ENCODE measurements at regions not wholly inside any gene's neighbourhood (a gene's known extent, or its start where the extent isn't known, plus 50 kb on each side); places are given as distances from the start of the nearest gene placed in this dataset.

DNA sequence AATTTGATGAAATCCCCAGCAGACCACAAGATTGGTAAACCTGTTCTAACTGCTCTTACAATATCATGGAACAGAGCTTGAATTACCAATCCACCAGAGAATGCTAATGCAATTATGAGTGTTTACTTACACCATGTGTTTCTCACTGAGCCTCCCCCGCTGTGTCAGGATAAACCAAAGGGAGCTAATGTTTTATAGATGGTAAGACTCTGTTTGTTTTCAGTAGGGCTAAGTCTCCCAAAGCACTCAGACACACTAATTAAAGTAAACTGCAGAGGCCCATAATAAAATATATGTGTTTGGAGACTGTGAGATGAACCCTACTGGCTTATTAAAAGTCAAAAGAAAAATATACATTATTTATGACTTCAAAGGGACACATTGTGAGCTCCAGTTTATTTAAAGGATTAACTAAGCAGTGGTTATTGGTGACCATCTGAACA, 261.7 kb upstream of the FAM241A start:
- no peaks in the 10 kb centered on the region for H3K9me3 ChIP-seq
- no peak overlapping the region for H3K4me3 ChIP-seq
- H3K36me3 ChIP-seq: no peaks in the 10 kb centered on the region
- ATAC-seq: peak in 1 of 4 donors; percentile 35
- no peaks in the 10 kb centered on the region for H3K4me1 ChIP-seq
- 30 to 33% methylated on average over 1 of the region's 1 CpG for WGBS, 2 donors
- TF ChIP-seq, protein P1, sequence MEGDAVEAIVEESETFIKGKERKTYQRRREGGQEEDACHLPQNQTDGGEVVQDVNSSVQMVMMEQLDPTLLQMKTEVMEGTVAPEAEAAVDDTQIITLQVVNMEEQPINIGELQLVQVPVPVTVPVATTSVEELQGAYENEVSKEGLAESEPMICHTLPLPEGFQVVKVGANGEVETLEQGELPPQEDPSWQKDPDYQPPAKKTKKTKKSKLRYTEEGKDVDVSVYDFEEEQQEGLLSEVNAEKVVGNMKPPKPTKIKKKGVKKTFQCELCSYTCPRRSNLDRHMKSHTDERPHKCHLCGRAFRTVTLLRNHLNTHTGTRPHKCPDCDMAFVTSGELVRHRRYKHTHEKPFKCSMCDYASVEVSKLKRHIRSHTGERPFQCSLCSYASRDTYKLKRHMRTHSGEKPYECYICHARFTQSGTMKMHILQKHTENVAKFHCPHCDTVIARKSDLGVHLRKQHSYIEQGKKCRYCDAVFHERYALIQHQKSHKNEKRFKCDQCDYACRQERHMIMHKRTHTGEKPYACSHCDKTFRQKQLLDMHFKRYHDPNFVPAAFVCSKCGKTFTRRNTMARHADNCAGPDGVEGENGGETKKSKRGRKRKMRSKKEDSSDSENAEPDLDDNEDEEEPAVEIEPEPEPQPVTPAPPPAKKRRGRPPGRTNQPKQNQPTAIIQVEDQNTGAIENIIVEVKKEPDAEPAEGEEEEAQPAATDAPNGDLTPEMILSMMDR (IDR thresholded peaks at IDR 0.05): no peak
- peaks cover 0 to 3% (median 0%) of the 10 kb centered on the region in 4 donors for H3K27me3 ChIP-seq
- intact Hi-C loops (cut with DNase I): no loop called here
- no peak overlapping the region for H3K27ac ChIP-seq
- FAIRE-seq: no peak
- DNase-seq: no peak

DNA sequence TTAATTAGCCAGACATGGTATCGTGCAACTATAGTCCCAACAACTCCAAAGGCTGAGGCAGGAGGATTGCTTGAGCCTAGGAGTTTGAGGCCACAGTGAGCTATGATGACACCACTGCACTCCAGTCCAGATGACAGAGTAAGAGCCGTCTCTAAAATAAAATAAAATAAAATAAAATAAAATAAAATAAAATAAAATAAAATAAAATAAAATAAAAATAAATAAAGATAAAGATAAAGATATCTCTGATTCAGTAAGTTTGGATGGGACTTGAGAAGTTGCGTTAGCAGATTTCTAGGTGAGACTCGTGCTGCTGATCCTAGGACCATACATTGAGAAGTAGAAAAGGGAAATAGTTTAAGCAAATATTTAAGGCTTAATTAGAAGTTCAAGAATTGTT, 254.8 kb upstream of the FAM241A start:
- ATAC-seq (no peak), FAIRE-seq (no peak), DNase-seq (no peak)
- Histone ChIP-seq H3K9me3 (no peaks in the 10 kb centered on the region), H3K27me3 (no peaks in the 10 kb centered on the region), H3K27ac (no peak overlapping the region), H3K36me3 (no peaks in the 10 kb centered on the region), H3K4me3 (no peak overlapping the region), H3K4me1 (no peaks in the 10 kb centered on the region)
- intact Hi-C loops (cut with DNase I): no loop called here
- TF ChIP-seq, protein P1 (IDR thresholded peaks at IDR 0.05): no peak
- 75 to 84% methylated on average over 4 of the region's 4 CpGs for WGBS, 2 donors

DNA sequence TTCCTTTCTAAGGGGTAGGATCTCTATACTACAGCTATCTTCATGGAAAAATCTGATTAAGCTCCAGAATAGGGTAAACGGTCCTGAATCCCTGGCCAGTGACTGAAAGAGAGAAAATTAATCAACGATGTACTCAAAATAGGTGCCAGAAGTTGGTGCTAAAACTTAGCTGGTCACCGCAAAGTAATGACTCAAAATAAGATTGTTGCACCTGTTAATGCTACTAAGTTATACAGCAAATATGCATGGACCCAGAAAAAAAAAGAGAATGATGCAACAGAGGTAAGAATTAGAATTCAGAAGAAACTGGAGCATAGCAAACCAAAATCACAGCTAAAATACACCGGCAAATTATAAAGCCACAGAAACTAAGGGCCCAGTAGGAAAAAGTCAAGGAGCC, 239.7 kb upstream of the FAM241A start:
- Histone ChIP-seq H3K27me3 (no peaks in the 10 kb centered on the region), H3K27ac (no peak overlapping the region), H3K9me3 (no peaks in the 10 kb centered on the region), H3K36me3 (no peaks in the 10 kb centered on the region), H3K4me1 (no peaks in the 10 kb centered on the region), H3K4me3 (no peak overlapping the region)
- WGBS, 2 donors: 66 to 76% methylated on average over 4 of the region's 4 CpGs
- DNase-seq (no peak), FAIRE-seq (no peak), ATAC-seq (no peak)
- TF ChIP-seq, protein P1 (IDR thresholded peaks at IDR 0.05): no peak
- intact Hi-C loops (cut with DNase I): no loop called here

- Histone ChIP-seq H3K4me3 (no peak overlapping the region), H3K36me3 (no peaks in the 10 kb centered on the region), H3K9me3 (no peaks in the 10 kb centered on the region), H3K27me3 (no peaks in the 10 kb centered on the region), H3K27ac (no peak overlapping the region), H3K4me1 (no peaks in the 10 kb centered on the region)
- WGBS, 2 donors: 66 to 70% methylated on average over 1 of the region's 1 CpG
- intact Hi-C loops (cut with DNase I): no loop called here
- TF ChIP-seq, protein P1 (IDR thresholded peaks at IDR 0.05): no peak
- ATAC-seq: no peak
- no peak for FAIRE-seq
- no peak for DNase-seq
Observed at GRCh38 chr4:111919639-111920038, 225.6 kb upstream of the FAM241A start.

- FAIRE-seq (no peak), DNase-seq (no peak), ATAC-seq (no peak)
- Histone ChIP-seq H3K27ac (no peak overlapping the region), H3K27me3 (no peaks in the 10 kb centered on the region), H3K9me3 (no peaks in the 10 kb centered on the region), H3K36me3 (no peaks in the 10 kb centered on the region), H3K4me1 (no peaks in the 10 kb centered on the region), H3K4me3 (no peak overlapping the region)
- WGBS, 2 donors: 57 to 62% methylated on average over 3 of the region's 3 CpGs
- TF ChIP-seq, protein P1 (IDR thresholded peaks at IDR 0.05): no peak
- intact Hi-C loops (cut with DNase I): no loop called here
Observed at GRCh38 chr4:111921714-111922113, 223.5 kb upstream of the FAM241A start.
